ENCODE measurements at regions not wholly inside any gene's neighbourhood (a gene's known extent, or its start where the extent isn't known, plus 50 kb on each side); places are given as distances from the start of the nearest gene placed in this dataset.

DNA sequence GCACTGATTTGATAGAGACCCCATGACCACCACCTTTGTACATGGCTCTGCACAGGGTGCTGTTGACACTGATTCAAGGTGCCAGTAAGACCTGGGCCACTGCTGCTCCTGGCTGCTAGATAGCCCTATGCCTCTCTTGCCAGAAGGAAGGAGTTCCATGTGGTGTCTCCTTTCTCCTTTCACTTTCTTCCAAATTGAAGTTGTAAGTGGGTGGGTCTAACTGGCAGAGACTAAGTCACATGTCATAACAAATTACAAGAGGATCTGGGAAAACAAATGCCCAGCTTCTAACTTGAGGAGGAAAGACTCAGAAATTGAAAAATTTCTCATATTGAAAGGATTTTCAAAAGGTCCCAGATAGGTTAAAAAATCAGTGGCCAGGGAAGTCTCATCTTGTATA lies 116.8 kb downstream of the TFAP2B start:
- no peak for DNase-seq (ENCODE audit: low read depth in 2 of 2)
- no peak overlapping the region for H3K4me3 ChIP-seq (replicated peaks in 1 of 2; ENCODE audit: low read depth in 2 of 2, low read length in 2 of 2)
- TF ChIP-seq, protein P1, sequence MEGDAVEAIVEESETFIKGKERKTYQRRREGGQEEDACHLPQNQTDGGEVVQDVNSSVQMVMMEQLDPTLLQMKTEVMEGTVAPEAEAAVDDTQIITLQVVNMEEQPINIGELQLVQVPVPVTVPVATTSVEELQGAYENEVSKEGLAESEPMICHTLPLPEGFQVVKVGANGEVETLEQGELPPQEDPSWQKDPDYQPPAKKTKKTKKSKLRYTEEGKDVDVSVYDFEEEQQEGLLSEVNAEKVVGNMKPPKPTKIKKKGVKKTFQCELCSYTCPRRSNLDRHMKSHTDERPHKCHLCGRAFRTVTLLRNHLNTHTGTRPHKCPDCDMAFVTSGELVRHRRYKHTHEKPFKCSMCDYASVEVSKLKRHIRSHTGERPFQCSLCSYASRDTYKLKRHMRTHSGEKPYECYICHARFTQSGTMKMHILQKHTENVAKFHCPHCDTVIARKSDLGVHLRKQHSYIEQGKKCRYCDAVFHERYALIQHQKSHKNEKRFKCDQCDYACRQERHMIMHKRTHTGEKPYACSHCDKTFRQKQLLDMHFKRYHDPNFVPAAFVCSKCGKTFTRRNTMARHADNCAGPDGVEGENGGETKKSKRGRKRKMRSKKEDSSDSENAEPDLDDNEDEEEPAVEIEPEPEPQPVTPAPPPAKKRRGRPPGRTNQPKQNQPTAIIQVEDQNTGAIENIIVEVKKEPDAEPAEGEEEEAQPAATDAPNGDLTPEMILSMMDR (IDR thresholded peaks at IDR 0.05; ENCODE audit: low read depth, low read length), result no peak

DNA sequence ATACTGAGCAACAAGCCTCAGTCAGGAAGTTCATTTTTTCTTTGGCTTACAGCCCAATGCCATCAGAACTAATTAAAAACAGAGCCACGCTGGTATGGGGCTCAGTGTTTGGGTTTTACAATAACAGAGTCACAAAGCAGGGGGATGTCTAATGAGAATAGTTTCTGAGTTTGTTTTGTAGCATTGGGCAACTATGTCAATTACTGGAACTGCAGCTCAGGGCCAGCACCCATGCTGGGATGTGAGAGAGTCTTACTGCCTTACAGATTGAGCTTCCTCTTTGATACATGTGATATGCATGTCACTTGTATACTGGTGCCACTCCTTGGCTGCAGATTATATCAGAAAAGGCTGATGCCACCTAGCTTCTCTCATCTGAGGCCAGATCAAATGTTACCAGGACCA lies 117.6 kb downstream of the TFAP2B start:
- H3K4me3 ChIP-seq (replicated peaks in 1 of 2; ENCODE audit: low read depth in 2 of 2, low read length in 2 of 2), result no peak overlapping the region
- no peak for DNase-seq (ENCODE audit: low read depth in 2 of 2)
- TF ChIP-seq, protein P1 (IDR thresholded peaks at IDR 0.05; ENCODE audit: low read depth, low read length), result no peak

DNA sequence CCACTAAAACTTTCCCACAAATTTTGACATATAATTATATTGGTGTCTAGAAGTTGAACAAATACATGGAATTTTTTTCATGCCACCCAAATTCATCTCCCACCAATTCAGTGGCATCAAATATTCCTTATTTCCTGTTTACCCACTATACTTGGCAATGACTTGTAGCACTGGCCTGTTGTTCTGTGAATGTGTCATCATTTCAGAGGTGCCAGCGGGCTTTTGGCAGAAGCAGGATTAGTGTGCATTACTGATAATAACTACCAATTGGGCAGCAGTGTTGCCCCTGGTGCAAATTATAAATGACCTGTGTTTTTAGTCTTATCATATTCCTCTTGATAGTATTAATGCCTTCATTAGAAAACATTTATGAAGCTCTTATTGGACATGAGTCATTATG lies 121.3 kb downstream of the TFAP2B start:
- H3K4me3 ChIP-seq (replicated peaks in 1 of 2; ENCODE audit: low read depth in 2 of 2, low read length in 2 of 2), result no peak overlapping the region
- TF ChIP-seq, protein P1 (IDR thresholded peaks at IDR 0.05; ENCODE audit: low read depth, low read length), result no peak
- no peak for DNase-seq (ENCODE audit: low read depth in 2 of 2)

DNA sequence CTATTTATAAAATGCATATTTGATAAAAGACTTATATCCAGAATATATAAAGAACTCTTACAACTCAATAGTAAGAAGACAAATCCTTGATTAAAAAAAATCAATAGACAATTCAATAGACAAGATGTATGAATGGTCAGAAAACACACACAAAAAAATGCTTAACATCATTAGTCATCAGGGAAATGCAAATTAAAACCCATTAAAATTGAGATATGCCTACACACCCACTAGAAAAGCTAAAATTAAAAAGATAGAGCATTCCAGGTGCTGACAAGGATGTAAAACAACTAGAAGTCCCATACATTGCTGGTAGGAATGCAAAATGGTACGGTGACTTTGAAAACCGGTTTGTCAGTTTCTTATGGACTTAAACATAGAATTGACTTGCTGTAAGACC lies 127.1 kb downstream of the TFAP2B start:
- TF ChIP-seq, protein P1 (IDR thresholded peaks at IDR 0.05; ENCODE audit: low read depth, low read length), result no peak
- DNase-seq (ENCODE audit: low read depth in 2 of 2), result no peak
- H3K4me3 ChIP-seq (replicated peaks in 1 of 2; ENCODE audit: low read depth in 2 of 2, low read length in 2 of 2), result no peak overlapping the region

DNA sequence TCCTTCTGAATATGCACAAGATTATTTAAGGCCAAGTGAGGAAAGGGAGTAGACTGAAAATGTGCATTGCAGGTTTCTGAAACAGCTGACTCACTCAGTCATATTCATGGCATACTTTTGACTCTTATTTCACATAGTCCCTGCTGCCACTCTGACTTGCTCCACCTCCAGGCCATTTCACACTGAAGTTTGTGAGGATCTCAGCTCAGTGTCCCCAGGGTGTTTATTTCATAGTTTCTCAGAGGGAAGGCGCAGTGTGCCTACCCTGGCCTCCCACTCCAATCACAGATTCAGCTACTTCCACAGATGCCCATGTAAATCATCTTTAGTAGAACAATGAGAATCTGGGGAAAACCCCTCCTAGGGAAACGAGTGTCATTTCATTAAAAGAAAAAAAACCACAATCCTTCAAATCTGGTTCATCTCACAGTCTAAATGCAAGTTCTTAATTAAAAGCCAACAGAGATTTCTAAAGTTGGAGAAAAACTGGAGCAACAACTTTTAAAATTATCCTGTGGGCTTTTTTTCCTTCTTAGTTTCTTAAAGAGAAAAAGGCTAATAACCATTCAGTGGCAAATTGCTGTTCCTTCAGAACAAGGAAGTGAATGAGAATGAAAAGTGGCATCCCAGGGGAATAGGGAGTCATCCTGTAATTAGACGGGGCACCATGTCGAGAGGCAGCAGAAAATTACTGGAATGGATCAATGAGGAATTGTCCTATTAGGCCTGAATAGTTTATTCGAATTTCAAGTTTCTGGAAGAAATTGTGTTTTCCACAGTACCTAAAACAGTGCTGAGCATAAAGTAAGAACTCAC lies 133.6 kb downstream of the TFAP2B start:
- no peak for DNase-seq (ENCODE audit: low read depth in 2 of 2)
- TF ChIP-seq, protein P1 (IDR thresholded peaks at IDR 0.05; ENCODE audit: low read depth, low read length), result no peak
- no peak overlapping the region for H3K4me3 ChIP-seq (replicated peaks in 1 of 2; ENCODE audit: low read depth in 2 of 2, low read length in 2 of 2)

DNA sequence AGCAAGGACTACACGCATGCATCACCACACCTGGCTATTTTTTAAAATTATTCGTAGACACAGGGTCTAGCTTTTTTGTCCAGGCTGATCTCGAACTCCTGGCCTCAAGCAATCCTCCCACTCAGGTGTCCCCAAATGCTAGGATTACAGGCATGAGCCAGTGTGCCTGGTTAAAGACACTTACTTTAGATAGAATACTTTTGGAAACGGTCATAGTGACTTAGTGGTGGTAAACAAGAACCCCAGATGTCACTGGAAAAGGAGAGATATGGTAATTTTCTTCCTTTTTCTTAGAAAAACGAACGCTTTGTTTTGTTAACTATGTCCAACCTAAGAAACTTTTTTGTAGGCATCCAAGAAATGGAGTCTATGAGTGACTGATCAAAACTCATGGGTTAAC lies 137.3 kb downstream of the TFAP2B start:
- TF ChIP-seq, protein P1 (IDR thresholded peaks at IDR 0.05; ENCODE audit: low read depth, low read length), result no peak
- no peak overlapping the region for H3K4me3 ChIP-seq (replicated peaks in 1 of 2; ENCODE audit: low read depth in 2 of 2, low read length in 2 of 2)
- DNase-seq (ENCODE audit: low read depth in 2 of 2), result no peak
